HepG2 (cell line): ENCODE measurements at regions not wholly inside any gene's neighbourhood (a gene's known extent, or its start where the extent isn't known, plus 50 kb on each side); places are given as distances from the start of the nearest gene placed in this dataset.

ENCODE experiments used
- ARNT ChIP-seq: fragments of 450-650 bp; IDR thresholded peaks from 2 replicates; pipeline ENCODE4 v1.6.1; 2017
- BCLAF1 ChIP-seq: fragments of 450-650 bp; IDR thresholded peaks from 2 replicates; pipeline ENCODE4 v1.6.1; 2017; ENCODE audit warnings: mild to moderate bottlenecking
- CTCF ChIP-seq: sonication (generic); formaldehyde crosslinking; IDR thresholded peaks from 2 replicates; pipeline ENCODE4 v1.5.0; 2020; ENCODE audit warnings: mild to moderate bottlenecking, missing genetic modification reagents, moderate library complexity

GRCh38 chr5:6188344-6188743 is 190.0 kb downstream of the MED10 start:
- TF ChIP-seq CTCF (no peak), ARNT (no peak), BCLAF1 (no peak)
